Natural killer cell (primary cell): ENCODE measurements at regions not wholly inside any gene's neighbourhood (a gene's known extent, or its start where the extent isn't known, plus 50 kb on each side); places are given as distances from the start of the nearest gene placed in this dataset.

ENCODE experiments used
- ATAC-seq, 3 donors: fragments of 150-1000 bp in 2 of 3; fragments of 200-7000 bp in 1 of 3; cut with Tn5 transposase; 1 replicate in 1 of 3; 2 replicates in 2 of 3; pipeline ENCODE4 v1.10.0; 2021; ENCODE audit warnings: mild to moderate bottlenecking in 2 of 3, moderate library complexity in 2 of 3
- DNase-seq, 2 donors: peaks; one replicate each; pipeline versions ENCODE4 v3.0.0 to v3.0.0-alpha.2; 2013 to 2021; ENCODE audit warnings: mixed read lengths in 1 of 2
- H3K27ac ChIP-seq: one replicate; pipeline ENCODE4 v1.5.1; 2013; ENCODE audit warnings: mild to moderate bottlenecking, low read length
- H3K27me3 ChIP-seq: one replicate; pipeline ENCODE4 v1.6.1; 2013; ENCODE audit warnings: low read length; ENCODE audit not compliant: control insufficient read depth, insufficient read depth
- H3K36me3 ChIP-seq: one replicate; pipeline ENCODE4 v1.6.1; 2013; ENCODE audit warnings: low read length; ENCODE audit not compliant: control insufficient read depth, insufficient read depth
- H3K4me1 ChIP-seq: one replicate; pipeline ENCODE4 v1.6.1; 2013; ENCODE audit warnings: low read length; ENCODE audit not compliant: control insufficient read depth, insufficient read depth
- H3K4me3 ChIP-seq: one replicate; pipeline ENCODE4 v1.5.1; 2013; ENCODE audit warnings: low read length
- H3K9me3 ChIP-seq: one replicate; pipeline ENCODE4 v1.6.1; 2013; ENCODE audit warnings: low read length; ENCODE audit not compliant: control insufficient read depth, insufficient read depth
- H3K27ac Mint-ChIP-seq, 2 donors: one replicate each; pipeline ENCODE4 v1.8.0; 2022; ENCODE audit warnings: mild to moderate bottlenecking in 2 of 2, mixed read lengths in 2 of 2, moderate library complexity in 1 of 2
- H3K27me3 Mint-ChIP-seq, 2 donors: one replicate each; pipeline ENCODE4 v1.8.0; 2022; ENCODE audit warnings: low read depth in 2 of 2, mixed read lengths in 2 of 2
- H3K36me3 Mint-ChIP-seq: one replicate; pipeline ENCODE4 v1.8.0; 2022; ENCODE audit warnings: mixed read lengths
- H3K4me1 Mint-ChIP-seq, 2 donors: one replicate each; pipeline ENCODE4 v1.8.0; 2022; ENCODE audit warnings: mixed read lengths in 2 of 2
- H3K4me3 Mint-ChIP-seq: one replicate; pipeline ENCODE4 v1.8.0; 2022; ENCODE audit warnings: mild to moderate bottlenecking, moderate library complexity, mixed read lengths
- H3K9me3 Mint-ChIP-seq, 2 donors: one replicate each; pipeline ENCODE4 v1.8.0; 2022; ENCODE audit warnings: mixed read lengths in 2 of 2
- WGBS: methylation state at CpG from one replicate; pipeline ENCODE4 v1.1.7; 2013; ENCODE audit warnings: missing lambda C conversion rate; ENCODE audit not compliant: insufficient coverage; 5-methylcytosine and 5-hydroxymethylcytosine counted together
- intact Hi-C: fragments of 100-400 bp; cut with micrococcal nuclease; formaldehyde crosslinking; loops from one replicate; pipeline ENCODE4 v1.14.2; 2022
- TF ChIP-seq, protein P1 (sequence below): fragments of 200-600 bp; IDR thresholded peaks from one replicate; pipeline ENCODE4 v1.8.0; 2022; ENCODE audit warnings: antibody characterized with exemption

DNA sequence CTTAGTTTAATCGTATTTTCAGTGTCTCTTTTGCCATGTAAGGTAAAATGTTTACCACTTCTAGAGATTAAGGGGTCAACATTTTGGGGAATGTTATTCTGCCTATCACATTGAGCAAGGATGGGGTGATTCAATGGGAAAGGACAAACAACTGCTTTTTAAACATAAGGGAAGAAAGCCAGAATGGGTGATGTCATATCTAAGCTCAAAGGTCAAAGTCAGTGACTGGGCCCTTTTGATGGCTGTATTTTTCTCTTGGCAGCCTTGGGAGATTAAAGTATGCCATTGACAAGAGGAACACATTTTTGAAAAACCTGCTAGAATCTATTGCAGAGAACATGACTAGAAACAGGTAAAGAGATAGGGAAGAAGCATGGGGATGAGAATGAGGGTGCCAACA is 477.3 kb upstream of the IRAK1BP1 start:
- no peak for DNase-seq
- Mint-ChIP-seq H3K27me3 (no peaks in the 10 kb centered on the region), H3K9me3 (peaks cover 25 to 41% of the 10 kb centered on the region in 2 donors), H3K4me3 (no peak overlapping the region), H3K4me1 (no peaks in the 10 kb centered on the region), H3K27ac (no peak overlapping the region), H3K36me3 (peaks cover 9% of the 10 kb centered on the region)
- 86% methylated on average over 1 of the region's 1 CpG for WGBS
- Histone ChIP-seq H3K27ac (no peak overlapping the region), H3K36me3 (no peaks in the 10 kb centered on the region), H3K27me3 (no peaks in the 10 kb centered on the region), H3K9me3 (peaks cover 11% of the 10 kb centered on the region), H3K4me1 (no peaks in the 10 kb centered on the region), H3K4me3 (no peak overlapping the region)
- intact Hi-C loops = no loop called here
- TF ChIP-seq, protein P1, sequence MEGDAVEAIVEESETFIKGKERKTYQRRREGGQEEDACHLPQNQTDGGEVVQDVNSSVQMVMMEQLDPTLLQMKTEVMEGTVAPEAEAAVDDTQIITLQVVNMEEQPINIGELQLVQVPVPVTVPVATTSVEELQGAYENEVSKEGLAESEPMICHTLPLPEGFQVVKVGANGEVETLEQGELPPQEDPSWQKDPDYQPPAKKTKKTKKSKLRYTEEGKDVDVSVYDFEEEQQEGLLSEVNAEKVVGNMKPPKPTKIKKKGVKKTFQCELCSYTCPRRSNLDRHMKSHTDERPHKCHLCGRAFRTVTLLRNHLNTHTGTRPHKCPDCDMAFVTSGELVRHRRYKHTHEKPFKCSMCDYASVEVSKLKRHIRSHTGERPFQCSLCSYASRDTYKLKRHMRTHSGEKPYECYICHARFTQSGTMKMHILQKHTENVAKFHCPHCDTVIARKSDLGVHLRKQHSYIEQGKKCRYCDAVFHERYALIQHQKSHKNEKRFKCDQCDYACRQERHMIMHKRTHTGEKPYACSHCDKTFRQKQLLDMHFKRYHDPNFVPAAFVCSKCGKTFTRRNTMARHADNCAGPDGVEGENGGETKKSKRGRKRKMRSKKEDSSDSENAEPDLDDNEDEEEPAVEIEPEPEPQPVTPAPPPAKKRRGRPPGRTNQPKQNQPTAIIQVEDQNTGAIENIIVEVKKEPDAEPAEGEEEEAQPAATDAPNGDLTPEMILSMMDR = no peak
- no peak for ATAC-seq

DNA sequence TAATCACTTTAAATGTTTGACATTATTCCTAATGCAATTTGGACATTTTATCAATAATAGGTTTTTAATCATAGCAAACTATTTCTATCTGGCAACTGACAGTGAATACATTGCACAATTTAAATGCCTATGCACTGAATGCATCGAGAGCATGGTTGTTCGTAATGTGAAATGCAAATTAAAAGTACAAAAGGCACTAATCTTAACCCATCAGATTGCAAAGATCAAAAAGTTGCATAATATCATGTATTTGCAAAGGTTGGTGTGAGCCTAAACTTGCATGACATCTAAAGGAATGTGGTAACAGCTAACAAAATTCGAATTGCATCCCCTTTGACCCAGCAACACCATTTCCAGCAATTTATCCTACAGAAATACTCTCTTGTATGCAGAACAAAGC is 469.9 kb upstream of the IRAK1BP1 start:
- H3K4me3 ChIP-seq = no peak overlapping the region
- H3K4me1 ChIP-seq = no peaks in the 10 kb centered on the region
- DNase-seq = no peak
- H3K9me3 ChIP-seq = no peaks in the 10 kb centered on the region
- H3K27ac Mint-ChIP-seq = no peak overlapping the region
- intact Hi-C loops = no loop called here
- H3K27me3 Mint-ChIP-seq = no peaks in the 10 kb centered on the region
- no peaks in the 10 kb centered on the region for H3K36me3 Mint-ChIP-seq
- whole genome bisulfite sequencing = 40% methylated on average over 1 of the region's 3 CpGs
- H3K9me3 Mint-ChIP-seq = peaks cover 7 to 13% of the 10 kb centered on the region in 2 donors
- H3K4me3 Mint-ChIP-seq = no peak overlapping the region
- H3K36me3 ChIP-seq = no peaks in the 10 kb centered on the region
- H3K4me1 Mint-ChIP-seq = no peaks in the 10 kb centered on the region
- no peak overlapping the region for H3K27ac ChIP-seq
- no peak for ATAC-seq
- H3K27me3 ChIP-seq = no peaks in the 10 kb centered on the region
- TF ChIP-seq, protein P1 = no peak

DNA sequence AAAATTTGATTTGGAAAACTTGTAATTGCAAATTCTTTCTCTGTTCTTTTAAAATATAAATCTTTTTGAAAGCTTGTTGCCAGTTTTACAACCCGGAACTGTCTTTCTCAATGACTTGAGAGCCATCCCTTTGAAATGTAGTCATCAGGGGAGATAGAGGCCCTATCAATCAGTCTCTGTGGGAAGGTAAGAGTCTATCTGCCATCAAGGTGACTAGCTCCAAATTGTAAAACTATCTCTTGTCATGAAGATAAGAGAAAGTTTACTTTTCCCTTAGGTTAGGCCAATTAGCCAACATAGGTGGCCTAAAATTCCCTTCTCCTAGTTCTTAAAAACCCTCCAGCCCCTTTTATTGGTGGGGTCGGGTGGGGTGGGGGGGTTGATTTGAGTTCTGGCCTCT is 469.1 kb upstream of the IRAK1BP1 start:
- intact Hi-C loops = no loop called here
- Mint-ChIP-seq H3K27me3 (no peaks in the 10 kb centered on the region), H3K36me3 (no peaks in the 10 kb centered on the region), H3K4me1 (no peaks in the 10 kb centered on the region), H3K27ac (no peak overlapping the region), H3K9me3 (peaks cover 7 to 13% of the 10 kb centered on the region in 2 donors), H3K4me3 (no peak overlapping the region)
- Histone ChIP-seq H3K9me3 (no peaks in the 10 kb centered on the region), H3K27me3 (no peaks in the 10 kb centered on the region), H3K4me3 (no peak overlapping the region), H3K36me3 (no peaks in the 10 kb centered on the region), H3K27ac (no peak overlapping the region), H3K4me1 (no peaks in the 10 kb centered on the region)
- 83% methylated on average over 1 of the region's 2 CpGs for WGBS
- ATAC-seq (no peak), DNase-seq (no peak)
- TF ChIP-seq, protein P1 = no peak

DNA sequence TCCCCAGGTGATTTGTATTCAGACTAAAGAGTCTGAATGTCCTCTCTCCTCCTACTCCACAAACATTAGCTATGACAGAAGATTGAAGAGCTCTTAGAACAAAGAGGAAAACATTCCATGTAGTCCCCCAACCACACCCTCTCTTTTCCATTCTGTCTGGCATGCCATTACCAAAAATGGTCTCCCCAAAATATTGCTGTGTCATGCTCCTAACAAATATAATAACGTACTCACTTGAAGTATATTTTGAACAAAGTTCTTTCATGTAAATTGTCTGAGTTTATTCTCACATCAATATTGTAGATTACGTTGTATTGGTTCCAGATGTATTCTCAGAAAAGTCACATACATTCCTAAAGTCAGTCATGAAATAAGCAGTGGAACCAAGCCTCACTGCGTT is 467.3 kb upstream of the IRAK1BP1 start:
- H3K4me3 Mint-ChIP-seq = no peak overlapping the region
- Histone ChIP-seq H3K4me3 (no peak overlapping the region), H3K27me3 (no peaks in the 10 kb centered on the region), H3K9me3 (no peaks in the 10 kb centered on the region), H3K4me1 (no peaks in the 10 kb centered on the region), H3K27ac (no peak overlapping the region), H3K36me3 (no peaks in the 10 kb centered on the region)
- no peaks in the 10 kb centered on the region for H3K27me3 Mint-ChIP-seq
- no peaks in the 10 kb centered on the region for H3K36me3 Mint-ChIP-seq
- intact Hi-C loops = no loop called here
- TF ChIP-seq, protein P1 = no peak
- peaks cover 15 to 22% of the 10 kb centered on the region in 2 donors for H3K9me3 Mint-ChIP-seq
- H3K27ac Mint-ChIP-seq = no peak overlapping the region
- DNase-seq (no peak), ATAC-seq (no peak)
- 94% methylated on average over 2 of the region's 3 CpGs for WGBS
- H3K4me1 Mint-ChIP-seq = no peaks in the 10 kb centered on the region
